ENCODE measurements at regions not wholly inside any gene's neighbourhood (a gene's known extent, or its start where the extent isn't known, plus 50 kb on each side); places are given as distances from the start of the nearest gene placed in this dataset.

DNA sequence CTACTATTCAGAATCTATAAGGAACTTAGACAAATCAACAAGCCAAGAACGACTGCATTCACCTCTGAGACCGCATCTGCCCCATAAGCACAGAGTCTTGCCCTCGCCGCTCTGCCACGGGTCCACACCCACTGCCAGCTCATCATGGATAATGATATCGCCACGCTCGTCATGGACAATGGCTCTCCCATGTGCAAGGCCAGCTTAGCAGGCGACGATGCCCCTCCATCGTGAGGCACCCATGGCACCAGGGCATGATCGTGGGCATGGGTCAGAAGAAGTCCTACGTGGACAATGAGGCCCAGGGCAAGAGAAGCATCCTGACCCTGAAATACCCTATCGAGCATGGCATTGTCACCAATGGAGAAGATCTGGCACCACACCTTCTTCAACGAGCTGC lies 92.1 kb upstream of the FXR1 start:
- Histone ChIP-seq H4K5ac (ENCODE audit: insufficient read length, low read depth, low read length) (no peak overlapping the region), H3K56ac (ENCODE audit: insufficient read length, low read depth, low read length) (no peak overlapping the region), H2BK5ac (ENCODE audit: insufficient read length, low read length) (no peak overlapping the region), H2AFZ (ENCODE audit: low read length) (no peak overlapping the region), H3K27me3 (ENCODE audit: insufficient read depth, low read length) (no peaks in the 10 kb centered on the region), H3K27ac (ENCODE audit: insufficient read length, low read depth, low read length) (no peak overlapping the region), H2BK120ac (ENCODE audit: low read depth, low read length, poor library complexity, severe bottlenecking) (no peak overlapping the region), H2BK20ac (ENCODE audit: low read depth, low read length, poor library complexity, severe bottlenecking) (no peak overlapping the region), H2BK12ac (ENCODE audit: insufficient read length, low read depth, low read length) (no peak overlapping the region), H3K4me2 (ENCODE audit: insufficient read depth, insufficient read length, low read length) (no peak overlapping the region), H4K91ac (ENCODE audit: insufficient read length, low read depth, low read length) (no peak overlapping the region), H3K23ac (ENCODE audit: insufficient read length, low read depth, low read length) (no peak overlapping the region), H3K4ac (ENCODE audit: low read depth, low read length) (no peak overlapping the region), H3K79me1 (ENCODE audit: insufficient read depth, low read depth, low read length, poor library complexity, severe bottlenecking) (no peaks in the 10 kb centered on the region), H3K23me2 (ENCODE audit: insufficient read length, low read depth, low read length, poor library complexity, severe bottlenecking) (no peaks in the 10 kb centered on the region), H4K8ac (replicated peaks; ENCODE audit: insufficient read length, low read depth, low read length) (no peak overlapping the region), H4K20me1 (ENCODE audit: control insufficient read depth, insufficient read depth, insufficient read length) (no peaks in the 10 kb centered on the region), H3T11ph (ENCODE audit: low read length) (no peak overlapping the region), H3K9me3 (ENCODE audit: control insufficient read depth, low read depth, low read length) (no peaks in the 10 kb centered on the region), H2BK15ac (ENCODE audit: low read depth, low read length) (no peak overlapping the region), H3K14ac (ENCODE audit: insufficient read depth, low read length) (no peak overlapping the region), H3K4me1 (ENCODE audit: insufficient read depth, low read length) (no peaks in the 10 kb centered on the region), H3K9ac (ENCODE audit: extremely low read depth, insufficient read length, low read length) (no peak overlapping the region), H2AK5ac (ENCODE audit: insufficient read length, low read length) (no peak overlapping the region), H3K18ac (ENCODE audit: insufficient read length, low read depth, low read length) (no peak overlapping the region), H3K79me2 (ENCODE audit: insufficient read depth, low read length) (no peaks in the 10 kb centered on the region)
- no peak overlapping the region for H3K27ac Mint-ChIP-seq
- no CpG with 5 or more reads among the region's 15 CpGs for whole genome bisulfite sequencing (ENCODE audit: extremely low coverage, insufficient read length, low lambda C conversion rate)
- no peaks in the 10 kb centered on the region for H3K27me3 Mint-ChIP-seq (ENCODE audit: low read depth)
- H3K4me3 Mint-ChIP-seq: no peak overlapping the region
- H3K36me3 Mint-ChIP-seq (ENCODE audit: insufficient read depth in 1 of 3, low read depth in 3 of 3): no peaks in the 10 kb centered on the region
- DNase-seq: no peak
- TF ChIP-seq, protein P1, sequence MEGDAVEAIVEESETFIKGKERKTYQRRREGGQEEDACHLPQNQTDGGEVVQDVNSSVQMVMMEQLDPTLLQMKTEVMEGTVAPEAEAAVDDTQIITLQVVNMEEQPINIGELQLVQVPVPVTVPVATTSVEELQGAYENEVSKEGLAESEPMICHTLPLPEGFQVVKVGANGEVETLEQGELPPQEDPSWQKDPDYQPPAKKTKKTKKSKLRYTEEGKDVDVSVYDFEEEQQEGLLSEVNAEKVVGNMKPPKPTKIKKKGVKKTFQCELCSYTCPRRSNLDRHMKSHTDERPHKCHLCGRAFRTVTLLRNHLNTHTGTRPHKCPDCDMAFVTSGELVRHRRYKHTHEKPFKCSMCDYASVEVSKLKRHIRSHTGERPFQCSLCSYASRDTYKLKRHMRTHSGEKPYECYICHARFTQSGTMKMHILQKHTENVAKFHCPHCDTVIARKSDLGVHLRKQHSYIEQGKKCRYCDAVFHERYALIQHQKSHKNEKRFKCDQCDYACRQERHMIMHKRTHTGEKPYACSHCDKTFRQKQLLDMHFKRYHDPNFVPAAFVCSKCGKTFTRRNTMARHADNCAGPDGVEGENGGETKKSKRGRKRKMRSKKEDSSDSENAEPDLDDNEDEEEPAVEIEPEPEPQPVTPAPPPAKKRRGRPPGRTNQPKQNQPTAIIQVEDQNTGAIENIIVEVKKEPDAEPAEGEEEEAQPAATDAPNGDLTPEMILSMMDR (conservative IDR thresholded peaks at IDR 0.05): no peak
- no peaks in the 10 kb centered on the region for H3K4me1 Mint-ChIP-seq
- H3K9me3 Mint-ChIP-seq: no peaks in the 10 kb centered on the region; a peak in 1 of 5 replicates
